GM23338 (cell line): ENCODE measurements at regions not wholly inside any gene's neighbourhood (a gene's known extent, or its start where the extent isn't known, plus 50 kb on each side); places are given as distances from the start of the nearest gene placed in this dataset.

Source experiments
- ATAC-seq: fragments of 200-7000 bp; cut with Tn5 transposase; 3 replicates; pipeline ENCODE4 v1.9.1; 2020
- DNase-seq: peaks from one replicate; pipeline ENCODE4 v3.0.0-alpha.2; 2015; ENCODE audit warnings: low spot score
- H2AFZ ChIP-seq: fragments of 200-600 bp; sonication (generic); 2 replicates; pipeline ENCODE4 v1.8.0; 2016; ENCODE audit warnings: antibody characterized with exemption, mild to moderate bottlenecking, moderate library complexity
- H3F3A ChIP-seq: fragments of 200-600 bp; sonication (generic); replicated peaks from 2 replicates; pipeline ENCODE4 v1.8.0; 2017; ENCODE audit warnings: antibody characterized with exemption, mixed run types, low read depth
- H3K27ac ChIP-seq: fragments of 200-600 bp; sonication (generic); 2 replicates; pipeline ENCODE4 v1.6.1; 2016; ENCODE audit warnings: low read depth
- H3K27me3 ChIP-seq: fragments of 200-600 bp; sonication (generic); 2 replicates; pipeline ENCODE4 v1.8.0; 2016; ENCODE audit warnings: mild to moderate bottlenecking, mixed run types, moderate library complexity; ENCODE audit not compliant: insufficient read depth
- H3K36me3 ChIP-seq: fragments of 200-600 bp; sonication (generic); 2 replicates; pipeline ENCODE4 v1.8.0; 2016; ENCODE audit warnings: mild to moderate bottlenecking; ENCODE audit not compliant: insufficient read depth
- H3K4me1 ChIP-seq: fragments of 200-600 bp; sonication (generic); 2 replicates; pipeline ENCODE4 v1.8.0; 2016; ENCODE audit warnings: mild to moderate bottlenecking, moderate library complexity; ENCODE audit not compliant: insufficient read depth
- H3K4me2 ChIP-seq: fragments of 200-600 bp; sonication (generic); 2 replicates; pipeline ENCODE4 v1.7.1; 2017; ENCODE audit warnings: mixed run types
- H3K4me3 ChIP-seq: fragments of 200-600 bp; sonication (generic); 2 replicates; pipeline ENCODE4 v1.6.1; 2016; ENCODE audit warnings: mixed run types
- H3K79me2 ChIP-seq: fragments of 200-600 bp; sonication (generic); replicated peaks from 2 replicates; pipeline ENCODE4 v1.8.0; 2017; ENCODE audit warnings: mild to moderate bottlenecking; ENCODE audit not compliant: insufficient read depth
- H3K9me2 ChIP-seq: fragments of 200-600 bp; sonication (generic); 2 replicates; pipeline ENCODE4 v1.8.0; 2017; ENCODE audit not compliant: insufficient read depth
- H4K20me1 ChIP-seq: fragments of 200-600 bp; sonication (generic); replicated peaks from 2 replicates; pipeline ENCODE4 v1.8.0; 2017; ENCODE audit warnings: mild to moderate bottlenecking; ENCODE audit not compliant: insufficient read depth
- H3K27ac Mint-ChIP-seq: 2 replicates; pipeline ENCODE4 v1.8.0; 2020; ENCODE audit warnings: inconsistent platforms, mild to moderate bottlenecking, moderate library complexity, mixed read lengths
- H3K27me3 Mint-ChIP-seq: 3 replicates; pipeline ENCODE4 v1.8.0; 2022; ENCODE audit warnings: low read depth, mild to moderate bottlenecking, moderate library complexity, mixed read lengths, inconsistent platforms; ENCODE audit not compliant: insufficient read depth, poor library complexity
- H3K36me3 Mint-ChIP-seq: 3 replicates; pipeline ENCODE4 v1.8.0; 2021; ENCODE audit warnings: low read depth, mild to moderate bottlenecking, inconsistent platforms, moderate library complexity, mixed read lengths
- H3K4me1 Mint-ChIP-seq: 3 replicates; pipeline ENCODE4 v1.8.0; 2020; ENCODE audit warnings: mild to moderate bottlenecking, inconsistent platforms, mixed read lengths
- H3K4me3 Mint-ChIP-seq: 3 replicates; pipeline ENCODE4 v1.8.0; 2021; ENCODE audit warnings: moderate library complexity, mild to moderate bottlenecking, inconsistent platforms, mixed read lengths
- H3K9me3 Mint-ChIP-seq: 3 replicates; pipeline ENCODE4 v1.8.0; 2020; ENCODE audit warnings: moderate library complexity, mild to moderate bottlenecking, inconsistent platforms, mixed read lengths
- CREB1 ChIP-seq: fragments of 250-450 bp; sonication (Bioruptor Pico); IDR thresholded peaks from 2 replicates; pipeline ENCODE4 v1.5.0; 2020; ENCODE audit warnings: low read depth, mild to moderate bottlenecking, moderate library complexity
- CTCF ChIP-seq, 2 experiments: fragments of 200-600 bp in 1 of 2; sonication (generic) in 1 of 2; conservative IDR thresholded peaks; 2 replicates each; pipeline versions ENCODE4 v1.5.1 to v1.6.1; 2016 to 2017; ENCODE audit warnings: antibody characterized with exemption in 2 of 2, low read depth in 2 of 2, mild to moderate bottlenecking in 2 of 2, moderate library complexity in 1 of 2
- ETS1 ChIP-seq: IDR thresholded peaks from 2 replicates; pipeline ENCODE4 v1.6.1; 2016; ENCODE audit warnings: antibody characterized with exemption
- EZH2 ChIP-seq: fragments of 200-600 bp; sonication (generic); IDR thresholded peaks from one replicate; pipeline ENCODE4 v1.8.0; 2017; ENCODE audit warnings: antibody characterized with exemption, mild to moderate bottlenecking, low read depth; ENCODE audit not compliant: unreplicated experiment
- EZH2phosphoT487 ChIP-seq: fragments of 200-600 bp; sonication (generic); IDR thresholded peaks from one replicate; pipeline ENCODE4 v1.8.1; 2018; ENCODE audit warnings: antibody characterized with exemption; ENCODE audit not compliant: unreplicated experiment
- JUNB ChIP-seq: IDR thresholded peaks from one replicate; pipeline ENCODE4 v1.6.1; 2016; ENCODE audit warnings: antibody characterized with exemption; ENCODE audit not compliant: unreplicated experiment
- NANOG ChIP-seq: IDR thresholded peaks from 2 replicates; pipeline ENCODE4 v1.6.1; 2016; ENCODE audit warnings: antibody characterized with exemption, borderline replicate concordance
- REST ChIP-seq: IDR thresholded peaks from one replicate; pipeline ENCODE4 v1.6.1; 2018; ENCODE audit warnings: antibody characterized with exemption; ENCODE audit not compliant: unreplicated experiment
- STAT1 ChIP-seq: IDR thresholded peaks from one replicate; pipeline ENCODE4 v1.6.1; 2016; ENCODE audit warnings: antibody characterized with exemption; ENCODE audit not compliant: unreplicated experiment
- ZNF114 ChIP-seq: fragments of 250-450 bp; sonication (Bioruptor Pico); IDR thresholded peaks from 2 replicates; pipeline ENCODE4 v1.5.0; 2020; ENCODE audit warnings: mild to moderate bottlenecking, moderate library complexity

GRCh38 chr20:21004386-21005076 lies 101.6 kb downstream of the LINC00237 start (continued):
- no peak for TF ChIP-seq NANOG
- no peak for TF ChIP-seq CTCF (conservative IDR thresholded peaks at IDR 0.05; ENCODE audit: low read depth in 2 of 2)
- TF ChIP-seq EZH2: no peak
- no peak for TF ChIP-seq CREB1 (CRISPR knock-in tag)
- no peak for TF ChIP-seq ZNF114 (CRISPR knock-in tag)
- TF ChIP-seq REST: no peak

GRCh38 chr20:21003902-21004301 lies 102.3 kb downstream of the LINC00237 start:
- H3K4me1 ChIP-seq: no peaks in the 10 kb centered on the region
- Mint-ChIP-seq H3K9me3 (no peaks in the 10 kb centered on the region), H3K27ac (no peak overlapping the region), H3K4me3 (no peak overlapping the region), H3K4me1 (no peaks in the 10 kb centered on the region), H3K27me3 (no peaks in the 10 kb centered on the region), H3K36me3 (no peaks in the 10 kb centered on the region)
- H3K79me2 ChIP-seq: no peaks in the 10 kb centered on the region
- no peak overlapping the region for H3K27ac ChIP-seq
- no peak overlapping the region for H2AFZ ChIP-seq
- no peaks in the 10 kb centered on the region for H4K20me1 ChIP-seq
- no peak for ATAC-seq
- no peaks in the 10 kb centered on the region for H3F3A ChIP-seq
- DNase-seq: no peak
- H3K4me3 ChIP-seq: no peak overlapping the region
- H3K4me2 ChIP-seq: no peak overlapping the region
- no peaks in the 10 kb centered on the region for H3K27me3 ChIP-seq
- no peaks in the 10 kb centered on the region for H3K36me3 ChIP-seq
- peaks cover 3% of the 10 kb centered on the region for H3K9me2 ChIP-seq
- TF ChIP-seq NANOG: no peak
- TF ChIP-seq JUNB: no peak
- no peak for TF ChIP-seq EZH2phosphoT487
- no peak for TF ChIP-seq CTCF (conservative IDR thresholded peaks at IDR 0.05; ENCODE audit: low read depth in 2 of 2)
- TF ChIP-seq STAT1: no peak
- no peak for TF ChIP-seq ETS1
- no peak for TF ChIP-seq ZNF114 (CRISPR knock-in tag)
- no peak for TF ChIP-seq EZH2
